Ramos (cell line): ENCODE measurements at regions not wholly inside any gene's neighbourhood (a gene's known extent, or its start where the extent isn't known, plus 50 kb on each side); places are given as distances from the start of the nearest gene placed in this dataset.
"Not testable (repeated sequence)": the region's sequence is repeated elsewhere in the genome, so short reads cannot be mapped to it uniquely, and the experiment has no call there.

ENCODE experiments used
- in situ Hi-C: fragments of 300-500 bp; cut with MboI; formaldehyde crosslinking; loops from one replicate; pipeline ENCODE4 v1.14.3; 2022; ENCODE audit warnings: low sequenced_read_pairs; ENCODE audit not compliant: unreplicated experiment

DNA sequence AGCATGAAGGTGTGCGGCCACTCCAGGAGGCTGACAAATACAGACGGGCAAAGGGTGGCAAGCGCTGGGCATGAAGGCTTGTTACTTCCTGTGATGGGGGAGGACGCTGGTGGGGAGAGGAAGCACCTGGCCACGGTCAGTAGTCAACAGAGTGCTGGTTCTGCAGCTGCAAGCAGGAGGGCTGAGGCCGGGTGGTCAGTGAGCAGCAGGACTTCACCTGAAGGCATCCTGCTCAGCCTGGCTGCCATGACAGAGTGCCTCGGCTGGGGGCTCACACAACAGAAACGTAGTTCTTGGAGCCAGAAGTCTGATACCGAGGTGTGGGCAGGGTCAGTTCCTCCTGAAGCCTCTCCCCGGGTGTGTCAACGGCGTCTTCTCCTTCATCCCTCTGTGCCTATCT, 118.6 kb upstream of the IRX4 start:
- in situ Hi-C loops, result no loop called here

DNA sequence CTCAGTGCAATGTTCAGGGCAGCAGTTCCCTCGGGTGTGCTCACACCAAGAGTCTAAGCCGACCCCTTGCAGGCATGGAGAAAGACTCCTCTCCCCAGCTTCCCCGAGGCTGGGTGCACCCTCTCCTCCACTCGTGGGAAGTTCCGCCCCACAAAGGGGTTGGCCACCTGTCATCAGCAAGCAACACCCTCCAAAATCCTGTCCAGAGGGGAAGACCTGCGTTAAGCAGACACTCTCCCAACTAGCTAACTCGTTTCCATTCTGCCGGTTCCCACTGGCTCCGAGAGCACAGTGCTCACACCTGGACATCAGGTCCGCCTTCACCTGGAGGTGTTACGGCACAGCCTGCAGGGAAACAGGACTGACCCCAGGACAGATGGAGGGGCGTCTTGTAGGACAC, 117.9 kb upstream of the IRX4 start:
- in situ Hi-C loops, result no loop called here

DNA sequence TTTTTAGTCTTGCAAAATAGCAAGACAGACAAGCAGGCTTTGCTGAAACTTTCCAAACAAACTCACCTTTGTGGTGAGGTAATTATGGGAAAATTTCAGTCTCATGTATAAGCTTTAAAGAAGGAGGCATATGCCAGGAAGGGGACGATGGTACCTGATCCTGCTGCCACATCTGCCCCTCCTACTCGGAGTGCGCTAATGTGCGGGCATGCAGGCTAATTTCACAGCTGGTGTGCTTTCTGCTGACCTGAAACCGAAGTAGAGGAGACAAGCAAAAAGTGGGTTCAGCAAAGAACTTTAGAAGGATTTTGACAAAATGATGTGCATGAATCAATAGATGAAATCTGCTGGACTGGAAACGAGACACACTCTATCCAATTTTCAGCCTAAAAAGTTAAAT, 117.1 kb upstream of the IRX4 start:
- in situ Hi-C loops, result no loop called here

GRCh38 chr5:1998716-1999317, 116.1 kb upstream of the IRX4 start:
- in situ Hi-C loops, result no loop called here

DNA sequence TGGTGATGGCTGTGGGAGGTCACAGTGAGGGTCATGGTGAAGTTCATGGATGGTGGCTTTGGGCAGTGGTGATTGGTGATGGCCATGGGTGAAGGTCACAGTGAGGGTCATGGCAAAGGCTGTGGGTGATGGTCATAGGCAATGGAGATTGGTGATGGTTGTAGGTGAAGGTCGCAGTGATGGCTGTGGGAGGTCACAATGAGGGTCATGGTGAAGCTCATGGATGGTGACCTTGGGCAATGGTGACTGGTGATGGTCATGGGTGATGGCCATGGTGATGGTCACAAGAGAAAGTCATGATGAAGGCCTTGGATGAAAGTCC, 115.6 kb upstream of the IRX4 start:
- in situ Hi-C loops, result no loop called here

- in situ Hi-C loops, result no loop called here
Measured at GRCh38 chr5:1997640-1998347, 115.1 kb upstream of the IRX4 start.

DNA sequence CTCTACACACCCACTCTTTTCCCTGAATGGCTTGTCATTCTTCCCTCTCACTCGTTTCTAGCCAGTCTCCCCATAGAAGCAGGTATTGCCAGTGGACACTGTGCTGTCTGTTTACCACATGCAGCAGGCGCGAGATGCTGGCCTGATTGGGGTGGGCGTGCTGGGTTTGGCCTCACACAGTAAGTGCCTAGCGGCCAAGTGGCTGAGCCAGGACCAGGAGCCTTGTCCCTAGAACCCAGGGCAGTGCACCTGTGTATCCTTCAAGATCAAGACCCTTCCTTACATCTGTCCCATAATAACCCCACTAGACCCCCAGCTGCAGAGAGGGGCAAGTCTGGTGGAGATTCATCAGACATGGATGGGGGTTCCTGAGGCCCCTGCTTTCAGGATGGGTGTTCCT, 112.8 kb upstream of the IRX4 start:
- in situ Hi-C loops, result no loop called here

GRCh38 chr5:1987471-1987870, 104.7 kb upstream of the IRX4 start:
- in situ Hi-C loops, result no loop called here

DNA sequence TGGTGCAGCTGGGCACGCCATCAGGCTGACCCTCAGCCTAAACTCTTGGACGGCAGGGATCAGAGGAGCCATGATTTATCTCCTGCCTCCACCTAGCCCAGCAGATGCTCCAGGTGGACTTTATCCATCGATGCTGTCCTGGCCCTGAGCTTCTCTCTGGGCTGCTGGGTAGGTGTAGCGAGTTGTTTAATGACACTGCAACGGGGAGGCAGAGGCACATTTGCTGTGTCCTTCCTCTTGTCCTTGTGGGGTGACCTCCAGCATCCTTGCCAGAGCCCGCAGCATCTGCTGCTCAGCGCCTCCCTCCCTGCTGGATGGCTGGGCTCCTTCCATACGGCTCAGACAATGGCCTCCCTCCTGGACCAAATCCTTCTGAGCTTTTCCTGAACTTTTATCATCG, 103.1 kb upstream of the IRX4 start:
- in situ Hi-C loops, result no loop called here

DNA sequence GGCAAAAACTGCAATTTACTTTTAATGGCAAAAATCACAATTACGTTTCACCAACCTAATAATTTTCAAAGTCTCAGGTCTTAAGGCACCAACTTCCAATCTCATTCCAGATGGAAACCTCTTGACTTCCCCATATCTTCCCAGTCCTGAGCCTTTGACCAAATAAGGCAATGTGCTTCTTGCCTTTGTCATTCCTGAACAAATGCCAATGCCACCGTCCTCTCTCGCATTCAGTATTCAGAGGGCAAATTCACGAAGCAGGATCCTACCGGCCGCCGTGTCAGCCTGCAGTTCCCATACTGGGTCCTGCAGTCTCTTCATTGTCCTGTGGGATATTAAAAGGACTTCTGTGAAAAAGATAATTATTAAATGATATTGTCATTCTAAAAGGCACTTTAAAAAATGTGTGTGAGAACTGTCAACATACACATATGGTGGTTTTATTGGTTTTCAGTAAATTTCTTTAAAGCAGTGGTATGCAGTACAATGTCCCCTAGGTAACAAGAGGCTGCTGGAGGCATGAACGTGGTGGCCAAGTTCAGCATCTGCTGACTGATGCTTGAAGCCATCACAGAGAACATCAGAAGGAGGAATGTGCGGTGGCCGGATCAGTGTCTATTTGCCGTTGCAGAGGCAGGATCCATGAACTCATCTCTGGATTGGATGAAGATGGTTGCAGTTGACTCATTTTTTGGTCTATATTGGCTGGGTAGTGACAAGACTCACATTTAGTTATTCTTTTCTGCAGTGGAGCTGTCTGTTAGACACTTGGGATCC, 101.4 kb upstream of the IRX4 start:
- in situ Hi-C loops, result no loop called here

DNA sequence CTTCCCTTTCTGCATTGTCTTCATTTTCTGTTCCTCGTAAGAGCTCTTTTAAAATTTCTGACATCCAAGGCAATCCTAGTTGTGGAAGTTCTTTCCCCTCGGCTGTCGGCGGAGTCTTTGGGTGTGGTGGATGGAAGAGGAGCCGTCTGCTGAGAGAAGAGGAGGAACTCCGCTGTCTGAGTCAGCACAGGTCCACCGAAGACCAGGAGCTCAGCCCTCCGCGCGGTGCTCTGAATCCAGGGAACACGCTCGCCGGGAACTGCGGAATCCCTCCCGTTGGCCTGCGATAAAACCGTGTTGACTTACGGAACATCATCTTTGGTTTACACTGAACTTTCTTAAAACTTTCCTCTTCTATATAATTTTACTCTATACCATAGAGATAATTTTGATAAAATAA, 100.7 kb upstream of the IRX4 start:
- in situ Hi-C loops, result no loop called here

GRCh38 chr5:1982561-1982960, 99.8 kb upstream of the IRX4 start:
- in situ Hi-C loops, result not testable (repeated sequence)

- in situ Hi-C loops, result no loop called here
Measured at GRCh38 chr5:1975898-1976765, 93.4 kb upstream of the IRX4 start.

GRCh38 chr5:1975406-1975715, 92.6 kb upstream of the IRX4 start:
- in situ Hi-C loops, result no loop called here

GRCh38 chr5:1974501-1975405, 92.0 kb upstream of the IRX4 start:
- in situ Hi-C loops, result no loop called here

- in situ Hi-C loops, result no loop called here
Measured at GRCh38 chr5:1974081-1974480, 91.4 kb upstream of the IRX4 start.

- in situ Hi-C loops, result no loop called here
Measured at GRCh38 chr5:1973391-1974013, 90.8 kb upstream of the IRX4 start.

DNA sequence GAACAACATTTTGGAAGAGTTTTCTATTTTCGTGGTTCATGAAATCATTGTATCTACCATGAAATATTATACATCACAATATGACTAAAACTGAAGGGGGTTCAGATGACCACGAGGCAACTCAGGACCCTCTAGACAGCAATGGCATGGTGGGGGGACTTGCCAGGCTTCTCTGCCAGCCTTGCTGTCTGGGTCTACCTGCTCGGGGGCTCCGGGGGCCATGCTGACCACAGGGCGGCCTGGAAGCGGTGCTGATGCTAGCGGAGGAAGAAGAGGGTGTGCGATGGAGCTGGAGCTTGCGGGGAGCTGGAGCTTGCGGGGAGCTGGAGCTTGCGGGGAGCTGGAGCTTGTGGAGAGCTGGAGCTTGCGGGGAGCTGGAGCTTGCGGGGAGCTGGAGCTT, 89.2 kb upstream of the IRX4 start:
- in situ Hi-C loops, result no loop called here

DNA sequence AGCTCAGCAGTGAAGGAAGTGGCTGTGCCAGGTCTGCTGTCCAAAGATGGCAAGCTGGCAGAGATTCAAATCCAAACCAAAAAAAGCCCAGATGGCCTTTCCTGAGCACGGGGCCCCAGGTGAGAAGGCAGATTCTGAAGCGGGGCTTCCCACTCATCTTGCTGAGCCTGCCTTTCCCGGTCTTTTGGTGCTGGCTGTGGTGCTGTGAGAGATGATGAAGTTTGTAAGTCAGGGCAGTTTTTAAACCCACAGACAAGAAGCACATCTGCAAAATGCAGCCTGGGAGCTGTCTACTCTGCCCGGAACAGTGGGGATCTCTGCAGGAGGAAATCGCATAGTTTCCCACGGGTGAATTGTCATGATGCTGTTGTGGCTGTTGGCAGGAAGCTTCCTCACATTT, 85.0 kb upstream of the IRX4 start:
- in situ Hi-C loops, result no loop called here

GRCh38 chr5:1966461-1966860, 83.7 kb upstream of the IRX4 start:
- in situ Hi-C loops, result no loop called here
